Nephron (organoid): ENCODE measurements at regions not wholly inside any gene's neighbourhood (a gene's known extent, or its start where the extent isn't known, plus 50 kb on each side); places are given as distances from the start of the nearest gene placed in this dataset.
"Not testable (repeated sequence)": the region's sequence is repeated elsewhere in the genome, so short reads cannot be mapped to it uniquely, and the experiment has no call there.

Experiments
- H3K27ac Mint-ChIP-seq, 3 experiments: 2 replicates each; pipeline ENCODE4 v1.8.0; 2020; ENCODE audit warnings: mixed read lengths in 3 of 3, mild to moderate bottlenecking in 2 of 3, moderate library complexity in 1 of 3
- H3K27me3 Mint-ChIP-seq: 2 replicates; pipeline ENCODE4 v1.8.0; 2021; ENCODE audit warnings: low read depth, mild to moderate bottlenecking, moderate library complexity, mixed read lengths
- H3K36me3 Mint-ChIP-seq: 2 replicates; pipeline ENCODE4 v1.8.0; 2020; ENCODE audit warnings: low read depth, mixed read lengths
- H3K4me1 Mint-ChIP-seq: 2 replicates; pipeline ENCODE4 v1.8.0; 2020; ENCODE audit warnings: mixed read lengths
- H3K4me3 Mint-ChIP-seq, 3 experiments: 2 replicates each; pipeline ENCODE4 v1.8.0; 2020; ENCODE audit warnings: mild to moderate bottlenecking in 3 of 3, mixed read lengths in 3 of 3, moderate library complexity in 2 of 3
- H3K9me3 Mint-ChIP-seq: 2 replicates; pipeline ENCODE4 v1.8.0; 2020; ENCODE audit warnings: mixed read lengths
- TF ChIP-seq, protein P1 (sequence below), 3 experiments: fragments of 200-600 bp; sonication (generic); IDR thresholded peaks; one replicate each; pipeline ENCODE4 v1.5.0; 2021; ENCODE audit warnings: antibody characterized with exemption in 3 of 3; ENCODE audit not compliant: unreplicated experiment in 3 of 3

DNA sequence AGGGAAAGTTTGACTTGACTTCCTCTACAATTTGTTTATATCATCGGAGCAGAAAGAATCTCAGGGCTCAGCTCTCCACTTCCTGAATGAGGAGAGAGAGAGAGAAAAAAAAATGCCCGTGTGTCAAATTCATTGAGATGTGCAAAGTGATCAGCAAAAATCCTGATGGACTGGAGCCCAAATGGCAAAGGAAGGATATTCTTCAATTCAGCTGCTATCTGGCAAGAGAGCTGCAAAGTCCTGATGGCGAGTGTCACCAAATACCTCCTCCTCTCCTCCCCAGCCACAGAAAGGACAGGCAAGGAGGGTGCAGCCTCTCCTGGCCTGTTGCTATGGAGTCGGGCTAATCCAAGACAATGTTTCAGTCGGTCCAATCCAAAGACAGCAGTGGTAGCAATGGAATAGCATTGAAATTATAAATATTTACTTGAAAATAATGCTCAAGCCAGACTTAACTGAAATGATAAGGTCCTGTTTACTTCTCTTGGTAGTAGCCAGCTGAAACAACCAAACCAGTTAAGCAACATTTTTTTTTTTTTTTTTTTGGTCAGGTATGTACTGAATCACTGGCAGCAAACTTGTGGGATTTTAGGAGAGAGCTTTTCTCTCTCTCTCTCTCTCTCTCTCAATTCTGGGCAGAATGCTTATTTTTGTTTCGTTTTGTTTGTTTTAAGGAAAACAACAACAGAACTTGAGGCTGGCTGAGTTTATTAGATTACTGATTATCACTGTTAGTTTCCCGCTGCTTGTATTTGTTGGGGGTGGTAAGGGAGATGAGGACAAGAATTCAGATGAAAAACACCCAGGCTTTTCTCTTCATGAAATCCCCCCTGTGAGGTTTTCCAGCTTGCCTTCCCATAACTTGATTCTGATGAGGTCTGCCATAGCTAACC is 204.2 kb downstream of the BCAS1 start:
- Mint-ChIP-seq H3K27ac (peak overlapping the region; percentile 76 to 92 (median 89)), H3K27me3 (peaks cover 2% of the 10 kb centered on the region), H3K36me3 (no peaks in the 10 kb centered on the region), H3K4me3 (peak overlapping the region; percentile 10 to 67 (median 31)), H3K9me3 (no peaks in the 10 kb centered on the region), H3K4me1 (peaks cover 57% of the 10 kb centered on the region)
- TF ChIP-seq, protein P1, sequence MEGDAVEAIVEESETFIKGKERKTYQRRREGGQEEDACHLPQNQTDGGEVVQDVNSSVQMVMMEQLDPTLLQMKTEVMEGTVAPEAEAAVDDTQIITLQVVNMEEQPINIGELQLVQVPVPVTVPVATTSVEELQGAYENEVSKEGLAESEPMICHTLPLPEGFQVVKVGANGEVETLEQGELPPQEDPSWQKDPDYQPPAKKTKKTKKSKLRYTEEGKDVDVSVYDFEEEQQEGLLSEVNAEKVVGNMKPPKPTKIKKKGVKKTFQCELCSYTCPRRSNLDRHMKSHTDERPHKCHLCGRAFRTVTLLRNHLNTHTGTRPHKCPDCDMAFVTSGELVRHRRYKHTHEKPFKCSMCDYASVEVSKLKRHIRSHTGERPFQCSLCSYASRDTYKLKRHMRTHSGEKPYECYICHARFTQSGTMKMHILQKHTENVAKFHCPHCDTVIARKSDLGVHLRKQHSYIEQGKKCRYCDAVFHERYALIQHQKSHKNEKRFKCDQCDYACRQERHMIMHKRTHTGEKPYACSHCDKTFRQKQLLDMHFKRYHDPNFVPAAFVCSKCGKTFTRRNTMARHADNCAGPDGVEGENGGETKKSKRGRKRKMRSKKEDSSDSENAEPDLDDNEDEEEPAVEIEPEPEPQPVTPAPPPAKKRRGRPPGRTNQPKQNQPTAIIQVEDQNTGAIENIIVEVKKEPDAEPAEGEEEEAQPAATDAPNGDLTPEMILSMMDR (IDR thresholded peaks at IDR 0.05; ENCODE audit: unreplicated experiment in 3 of 3): no peak

DNA sequence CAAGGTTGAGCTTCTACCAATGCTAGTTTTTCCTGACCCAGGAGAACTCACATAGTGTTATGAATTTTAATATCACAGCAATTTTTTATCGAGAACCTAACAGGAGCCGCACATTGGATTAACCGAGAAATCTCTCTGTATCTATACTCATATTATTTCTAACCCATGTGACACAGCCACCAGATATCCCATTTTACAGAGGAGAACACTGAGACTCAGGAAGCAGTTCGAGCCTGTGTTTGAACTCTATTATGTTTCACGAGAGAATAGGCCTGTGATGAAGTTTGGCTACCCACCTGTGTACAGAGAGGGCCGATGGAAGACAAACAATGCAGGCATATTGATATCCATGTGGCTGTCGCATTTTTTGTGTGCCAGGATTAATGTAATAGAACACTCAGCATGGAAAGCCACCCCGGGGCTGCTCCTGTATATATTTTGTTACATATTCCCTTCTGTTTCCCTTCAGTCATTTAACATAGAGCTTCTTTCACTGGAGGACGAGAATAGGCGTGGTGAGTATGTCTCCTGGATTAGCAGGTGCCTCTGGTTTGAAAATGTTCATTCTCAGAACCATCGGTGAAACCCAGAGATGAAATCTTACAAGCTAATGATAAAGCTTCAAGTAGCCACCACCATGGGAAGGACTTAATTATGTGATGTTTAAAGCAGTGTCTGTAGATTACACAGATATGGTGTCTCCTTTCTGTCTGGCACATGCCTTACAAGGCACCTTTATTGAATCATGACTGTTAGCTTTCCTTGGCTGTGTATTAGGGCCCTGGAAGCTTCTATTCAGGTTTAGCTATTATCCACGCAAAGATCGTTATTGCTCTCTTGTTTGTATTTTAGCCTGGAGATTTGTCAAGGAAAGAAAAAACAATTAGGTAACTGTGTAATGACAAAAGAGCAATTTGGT is 205.4 kb downstream of the BCAS1 start:
- peak overlapping the region in 1 of 3 experiments; percentile 43 for H3K4me3 Mint-ChIP-seq
- not testable (repeated sequence) for H3K36me3 Mint-ChIP-seq, H3K9me3 Mint-ChIP-seq, H3K27me3 Mint-ChIP-seq
- peaks cover 53% of the 10 kb centered on the region for H3K4me1 Mint-ChIP-seq
- H3K27ac Mint-ChIP-seq: peak overlapping the region; percentile 76 to 92 (median 89)

DNA sequence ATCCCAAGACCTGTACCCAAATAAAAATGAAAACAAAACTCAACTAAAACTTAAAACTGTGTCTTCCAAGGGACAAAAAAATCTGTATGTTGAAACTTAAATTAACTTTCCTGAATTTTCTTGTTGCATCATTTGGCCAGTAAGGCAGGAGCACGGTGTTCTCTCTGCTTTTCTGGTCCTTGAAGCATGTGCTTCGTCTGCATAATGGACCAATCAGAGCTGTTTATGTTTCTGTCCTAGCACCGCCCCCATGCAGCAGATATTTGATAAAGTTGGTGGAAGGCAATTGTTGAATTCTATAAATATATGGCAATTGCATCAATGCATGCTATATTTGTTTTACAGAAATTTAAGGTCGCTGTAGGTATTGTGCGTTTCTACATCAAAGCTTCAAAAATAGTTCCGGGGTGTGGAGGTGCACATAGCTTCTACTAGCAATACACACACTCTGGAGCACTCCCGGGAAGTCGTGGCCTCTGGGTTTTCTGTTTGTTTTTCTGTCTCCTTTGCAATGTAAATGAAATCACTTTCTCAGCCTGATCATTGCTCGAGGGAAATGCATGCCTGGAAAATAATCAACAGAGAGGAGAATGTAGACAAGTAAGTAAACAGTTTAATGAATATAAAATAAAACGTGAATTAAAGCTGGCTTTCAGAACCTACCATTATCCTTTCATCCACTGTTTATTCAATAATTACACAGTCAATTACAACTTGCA is 206.3 kb downstream of the BCAS1 start:
- peak overlapping the region; percentile 76 to 92 (median 89) for H3K27ac Mint-ChIP-seq
- not testable (repeated sequence) for H3K9me3 Mint-ChIP-seq, H3K27me3 Mint-ChIP-seq, H3K36me3 Mint-ChIP-seq, H3K4me3 Mint-ChIP-seq
- peaks cover 53% of the 10 kb centered on the region for H3K4me1 Mint-ChIP-seq

DNA sequence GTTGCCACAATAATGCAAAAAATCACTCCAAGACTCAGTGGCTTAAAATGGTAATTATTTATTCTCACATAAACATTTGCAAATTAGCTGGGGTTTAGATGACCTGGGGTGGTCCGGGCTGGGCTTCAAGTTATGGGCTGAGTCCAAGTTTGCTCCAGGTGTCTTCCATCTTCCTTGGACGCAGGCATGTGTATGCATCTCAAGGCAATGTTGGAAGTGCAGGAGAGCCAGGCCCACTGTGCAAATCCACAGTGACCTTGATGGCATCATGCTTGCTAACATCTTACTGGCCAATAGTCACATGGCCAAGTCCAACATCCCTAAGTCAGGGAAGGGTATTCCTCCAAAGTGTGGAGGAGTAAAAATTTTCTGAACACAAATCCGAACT is 206.9 kb downstream of the BCAS1 start:
- peak overlapping the region; percentile 76 to 92 (median 89) for H3K27ac Mint-ChIP-seq
- not testable (repeated sequence) for H3K36me3 Mint-ChIP-seq, H3K4me3 Mint-ChIP-seq, H3K27me3 Mint-ChIP-seq, H3K9me3 Mint-ChIP-seq
- H3K4me1 Mint-ChIP-seq: peaks cover 53% of the 10 kb centered on the region

DNA sequence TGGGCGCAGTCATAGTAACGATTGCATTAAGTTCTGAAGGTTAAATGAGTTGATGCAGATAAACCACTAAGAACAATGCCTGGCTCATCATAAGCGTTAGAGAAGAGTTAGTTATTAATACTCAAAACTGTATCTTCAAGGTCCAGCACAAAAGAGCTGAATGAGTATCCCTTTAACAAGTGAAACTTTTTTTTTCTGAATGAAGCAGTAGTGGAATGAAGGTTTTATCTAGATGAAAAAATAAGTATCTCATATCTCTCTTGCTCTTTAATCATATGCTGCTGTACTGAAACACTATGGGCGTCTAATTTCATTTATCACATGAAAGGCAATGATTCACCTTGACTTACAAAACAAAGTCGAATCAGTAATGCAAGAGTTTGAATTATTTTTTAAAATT is 207.4 kb downstream of the BCAS1 start:
- not testable (repeated sequence) for H3K9me3 Mint-ChIP-seq, H3K4me3 Mint-ChIP-seq, H3K36me3 Mint-ChIP-seq, H3K27me3 Mint-ChIP-seq
- Mint-ChIP-seq H3K4me1 (peaks cover 53% of the 10 kb centered on the region), H3K27ac (peak overlapping the region; percentile 11 to 89 (median 80))

DNA sequence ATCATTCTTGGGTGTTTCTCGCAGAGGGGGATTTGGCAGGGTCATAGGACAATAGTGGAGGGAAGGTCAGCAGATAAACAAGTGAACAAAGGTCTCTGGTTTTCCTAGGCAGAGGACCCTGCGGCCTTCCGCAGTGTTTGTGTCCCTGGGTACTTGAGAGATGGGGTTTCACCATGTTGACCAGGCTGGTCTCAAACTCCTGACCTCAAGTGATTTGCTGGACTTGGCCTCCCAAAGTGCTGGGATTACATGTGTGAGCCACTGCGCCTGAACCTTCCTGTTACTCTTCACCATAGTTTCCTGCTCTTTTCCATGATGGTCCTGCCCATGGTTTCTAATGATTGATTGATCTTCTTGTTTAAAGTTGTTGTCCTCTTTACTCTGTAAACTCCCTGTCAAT is 207.9 kb downstream of the BCAS1 start:
- not testable (repeated sequence) for H3K9me3 Mint-ChIP-seq, H3K36me3 Mint-ChIP-seq, H3K4me3 Mint-ChIP-seq, H3K27me3 Mint-ChIP-seq
- Mint-ChIP-seq H3K27ac (peak overlapping the region in 2 of 3 experiments; percentile 80 to 89), H3K4me1 (peaks cover 49% of the 10 kb centered on the region)

DNA sequence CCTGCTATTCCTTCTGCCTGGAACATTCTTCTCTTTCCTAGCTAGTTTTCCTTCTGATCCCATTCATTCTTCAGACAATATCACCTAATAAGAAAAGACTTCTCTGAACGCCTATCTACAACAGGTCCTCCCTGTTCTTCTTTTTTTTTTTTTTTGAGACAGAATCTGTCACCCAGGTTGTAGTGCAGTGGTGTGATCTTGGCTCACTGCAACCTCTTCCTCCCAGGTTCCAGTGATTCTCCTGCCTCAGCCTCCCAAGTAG is 208.3 kb downstream of the BCAS1 start:
- peak overlapping the region in 2 of 3 experiments; percentile 6 to 12 for H3K27ac Mint-ChIP-seq
- not testable (repeated sequence) for H3K36me3 Mint-ChIP-seq, H3K4me3 Mint-ChIP-seq, H3K27me3 Mint-ChIP-seq, H3K9me3 Mint-ChIP-seq
- peaks cover 45% of the 10 kb centered on the region for H3K4me1 Mint-ChIP-seq

DNA sequence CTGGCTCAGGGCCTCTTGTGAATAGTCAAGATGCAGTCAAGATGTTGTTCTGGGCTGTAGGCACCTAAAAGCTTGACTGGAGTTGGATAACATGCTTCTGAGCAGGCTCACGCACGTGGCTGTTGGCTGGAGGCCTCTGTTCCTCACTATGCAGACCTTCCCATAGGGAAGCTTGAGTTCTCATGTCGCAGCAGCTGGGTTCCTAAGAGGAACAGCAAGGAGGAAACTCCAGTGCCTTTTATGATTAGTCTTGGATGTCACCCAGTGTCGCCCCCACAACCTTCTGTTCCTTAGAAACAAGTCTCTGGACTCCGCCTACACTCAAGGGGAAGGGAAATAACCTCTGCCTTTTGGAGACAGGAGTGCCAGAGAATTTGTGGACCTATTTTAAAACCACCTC is 210.7 kb downstream of the BCAS1 start:
- Mint-ChIP-seq H3K4me1 (peaks cover 21% of the 10 kb centered on the region), H3K9me3 (no peaks in the 10 kb centered on the region), H3K27ac (peak overlapping the region in 2 of 3 experiments; percentile 33 to 43), H3K36me3 (no peaks in the 10 kb centered on the region), H3K27me3 (peaks cover 3% of the 10 kb centered on the region), H3K4me3 (no peak overlapping the region)
- TF ChIP-seq, protein P1 (IDR thresholded peaks at IDR 0.05; ENCODE audit: unreplicated experiment in 3 of 3): no peak

DNA sequence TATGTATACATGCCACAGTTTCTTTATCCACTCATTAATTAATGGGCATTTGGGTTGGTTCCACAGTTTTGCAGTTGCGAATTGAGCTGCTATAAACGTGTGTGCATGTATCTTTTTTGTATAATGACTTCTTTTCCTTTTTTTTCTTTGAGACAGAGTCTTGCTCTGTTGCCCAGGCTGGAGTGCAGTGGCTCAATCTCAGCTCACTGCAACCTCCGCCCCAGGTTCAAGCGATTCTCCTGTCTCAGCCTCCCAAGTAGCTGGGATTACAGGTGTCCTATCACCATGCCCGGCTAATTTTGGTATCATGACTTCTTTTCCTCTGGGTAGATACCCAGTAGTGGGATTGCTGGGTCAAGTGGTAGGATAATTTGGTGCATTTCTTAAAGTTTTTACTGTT is 211.4 kb downstream of the BCAS1 start:
- H3K36me3 Mint-ChIP-seq: not testable (repeated sequence)

DNA sequence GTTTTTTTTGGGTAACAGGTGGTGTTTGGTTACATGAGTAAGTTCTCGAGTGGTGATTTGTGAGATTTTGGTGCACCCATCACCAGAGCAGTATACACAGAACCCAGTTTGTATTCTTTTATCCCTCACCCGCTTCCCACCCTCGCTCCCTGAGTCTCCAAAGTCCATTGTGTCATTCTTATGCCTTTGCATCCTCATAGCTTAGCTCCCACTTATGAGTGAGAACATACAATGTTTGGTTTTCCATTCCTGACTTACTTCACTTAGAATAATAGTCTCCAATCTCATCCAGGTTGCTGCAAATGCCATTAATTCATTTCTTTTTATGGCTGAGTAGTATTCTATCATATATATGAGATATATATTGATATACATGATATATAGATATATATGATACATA is 211.9 kb downstream of the BCAS1 start:
- not testable (repeated sequence) for H3K27me3 Mint-ChIP-seq, H3K4me3 Mint-ChIP-seq, H3K4me1 Mint-ChIP-seq, H3K36me3 Mint-ChIP-seq, H3K27ac Mint-ChIP-seq, H3K9me3 Mint-ChIP-seq

More for the DNA sequence above, 211.4 kb downstream of the BCAS1 start:
- not testable (repeated sequence) for H3K27ac Mint-ChIP-seq, H3K4me3 Mint-ChIP-seq, H3K27me3 Mint-ChIP-seq, H3K9me3 Mint-ChIP-seq
- peaks cover 14% of the 10 kb centered on the region for H3K4me1 Mint-ChIP-seq
